ENCODE measurements at regions not wholly inside any gene's neighbourhood (a gene's known extent, or its start where the extent isn't known, plus 50 kb on each side); places are given as distances from the start of the nearest gene placed in this dataset.
"Not testable (repeated sequence)": the region's sequence is repeated elsewhere in the genome, so short reads cannot be mapped to it uniquely, and the experiment has no call there.

DNA sequence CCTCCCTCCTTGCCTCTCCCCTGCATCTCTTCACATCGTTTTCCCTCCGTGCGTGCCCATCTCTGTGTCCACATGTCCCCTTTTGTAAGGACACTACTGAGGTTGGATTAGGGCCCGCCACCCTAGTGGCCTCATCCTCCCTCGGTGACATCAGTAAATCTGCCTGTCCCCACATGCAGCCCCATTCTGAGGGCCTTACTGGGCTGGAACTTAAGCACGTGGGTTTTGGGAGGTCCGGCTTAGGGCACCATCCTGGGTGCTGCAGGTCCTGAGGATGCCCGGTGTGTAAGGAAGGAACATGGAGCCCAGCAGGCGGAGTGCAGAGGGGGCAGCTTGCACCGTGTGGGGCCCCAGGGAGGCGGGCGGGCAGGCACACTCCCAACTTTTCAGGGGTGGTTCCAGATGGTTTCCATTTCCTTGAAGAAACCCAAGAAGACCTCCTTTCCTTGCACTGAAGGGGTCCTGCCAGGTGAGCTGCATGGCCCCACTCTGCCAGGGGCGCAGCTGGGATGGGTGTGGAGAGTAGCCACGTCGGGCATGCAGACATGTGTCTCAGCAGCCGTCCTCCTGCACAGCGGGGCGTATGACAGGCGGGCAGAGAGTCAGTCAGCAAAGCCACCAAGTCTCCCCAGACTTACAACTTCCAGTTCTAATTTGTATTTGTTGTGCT is 329.9 kb downstream of the QKI start:
- DNase-seq = no peak

DNA sequence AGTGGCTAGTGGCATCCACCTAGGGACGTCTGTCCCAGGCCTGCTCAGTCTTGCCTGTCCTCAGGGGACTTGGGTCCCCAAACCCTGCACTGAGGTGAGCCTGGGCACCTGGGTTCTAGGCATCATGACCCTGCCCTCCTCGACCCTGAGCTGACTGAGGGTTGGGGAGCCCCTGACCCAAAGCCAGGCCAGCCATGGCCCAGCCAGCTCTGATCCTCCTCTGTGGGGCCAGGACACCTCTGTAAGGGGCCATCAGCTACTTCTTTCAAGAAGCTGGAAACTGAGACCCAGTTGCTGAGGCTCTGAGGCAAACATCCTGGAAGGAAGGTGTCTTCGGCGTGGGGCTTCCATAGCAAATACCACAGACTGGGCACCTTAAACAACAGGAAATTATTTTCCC is 329.3 kb downstream of the QKI start:
- no peak for DNase-seq

DNA sequence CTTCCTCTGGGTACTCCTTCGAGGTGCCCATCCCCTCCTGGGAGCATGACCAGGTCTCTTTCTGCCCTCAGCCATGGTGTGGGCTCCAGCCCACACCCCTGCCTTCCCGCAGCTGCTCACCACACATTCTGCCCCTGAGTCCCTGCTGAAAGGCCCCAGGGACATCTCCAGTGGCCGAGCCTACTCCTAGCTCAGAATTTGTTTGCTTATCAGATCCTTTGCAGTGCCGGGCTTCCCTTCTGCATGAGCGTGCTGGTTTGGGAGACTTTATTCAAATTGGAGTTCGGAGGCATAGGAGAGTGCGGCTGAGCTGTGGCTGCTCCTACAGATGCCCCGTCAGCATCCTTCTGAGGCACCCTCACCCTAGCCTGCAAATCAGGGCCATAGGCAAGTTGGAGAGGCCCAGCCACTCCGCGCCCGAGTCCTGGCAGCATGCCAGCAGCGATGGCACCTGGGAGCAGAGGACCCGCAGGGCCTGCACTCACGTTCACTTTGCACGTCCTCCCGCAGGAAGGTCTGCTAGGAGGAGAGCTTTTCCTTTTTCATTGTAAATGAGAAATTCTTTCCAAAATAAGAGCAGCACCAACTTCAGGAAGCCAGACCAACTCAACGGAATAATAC is 327.3 kb downstream of the QKI start:
- DNase-seq = no peak

- no peak for DNase-seq
Measured at GRCh38 chr6:163741342-163741741, 326.8 kb downstream of the QKI start.

DNA sequence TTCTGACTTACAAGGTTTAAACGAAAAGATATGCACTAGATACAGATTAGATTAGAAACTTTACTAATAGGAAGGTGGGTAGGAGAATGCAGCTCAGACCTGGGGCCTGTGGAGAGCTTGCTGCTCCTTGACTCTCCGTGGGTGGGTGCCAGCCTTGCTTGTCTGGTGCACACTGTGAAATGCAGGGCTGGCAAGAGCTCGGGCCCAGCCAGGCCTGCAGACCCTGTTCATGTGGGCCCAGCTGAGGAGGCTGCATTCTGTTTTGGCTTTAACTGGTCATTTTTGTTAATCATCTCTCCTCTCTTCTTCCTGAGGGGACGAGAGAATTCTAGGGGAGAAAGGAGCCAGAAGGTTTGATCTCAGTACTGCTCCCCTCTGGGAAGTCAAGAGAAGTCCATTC is 325.4 kb downstream of the QKI start:
- no peak for DNase-seq

DNA sequence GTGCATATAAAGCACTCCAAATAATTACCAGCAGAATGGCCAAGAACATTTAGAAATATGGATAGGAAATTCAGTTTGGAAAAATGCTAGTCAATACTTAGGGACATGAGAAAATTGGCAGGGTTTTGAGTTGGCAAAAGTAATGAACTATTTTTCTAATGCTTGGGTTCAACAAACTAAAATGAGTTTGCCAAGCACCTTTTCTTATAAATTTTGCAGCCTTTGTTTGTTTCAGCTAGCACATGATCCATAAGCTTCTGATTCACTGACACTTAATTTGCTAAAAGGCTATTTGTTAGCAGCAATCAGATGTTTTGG is 324.8 kb downstream of the QKI start:
- no peak for DNase-seq

DNA sequence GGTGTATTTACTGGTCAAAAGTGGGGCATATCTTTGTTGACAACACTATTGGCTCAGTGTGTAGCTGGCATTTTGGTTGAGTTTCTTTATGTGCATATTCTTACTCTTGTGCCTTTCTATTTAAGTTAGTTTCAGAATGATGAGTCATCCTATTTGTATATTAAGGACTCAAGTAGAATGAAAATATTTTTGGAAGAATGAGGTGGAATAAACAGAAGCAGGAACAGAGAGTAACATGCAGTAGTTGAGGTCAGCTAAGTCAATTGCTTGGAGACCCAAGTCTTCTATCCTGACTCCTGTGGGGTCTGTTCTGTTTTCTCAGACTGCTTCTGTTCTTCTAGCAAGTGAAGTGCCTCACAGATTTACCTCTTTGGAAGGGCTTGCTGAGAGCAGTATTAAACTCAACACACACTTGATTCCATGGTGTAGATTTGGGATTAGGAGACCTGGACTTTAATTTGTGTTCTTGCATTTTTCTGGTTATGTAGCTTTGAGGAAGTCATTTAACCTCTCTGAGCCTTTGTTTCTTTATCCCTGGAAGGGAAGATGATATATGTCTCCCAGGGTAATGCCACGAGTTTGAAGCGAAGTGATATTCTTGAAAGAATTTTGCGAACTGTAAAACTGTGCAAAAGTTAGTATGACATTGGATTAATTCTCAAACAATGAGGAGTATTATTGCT is 324.3 kb downstream of the QKI start:
- no peak for DNase-seq

- no peak for DNase-seq
Measured at GRCh38 chr6:163738304-163738703, 323.8 kb downstream of the QKI start.

DNA sequence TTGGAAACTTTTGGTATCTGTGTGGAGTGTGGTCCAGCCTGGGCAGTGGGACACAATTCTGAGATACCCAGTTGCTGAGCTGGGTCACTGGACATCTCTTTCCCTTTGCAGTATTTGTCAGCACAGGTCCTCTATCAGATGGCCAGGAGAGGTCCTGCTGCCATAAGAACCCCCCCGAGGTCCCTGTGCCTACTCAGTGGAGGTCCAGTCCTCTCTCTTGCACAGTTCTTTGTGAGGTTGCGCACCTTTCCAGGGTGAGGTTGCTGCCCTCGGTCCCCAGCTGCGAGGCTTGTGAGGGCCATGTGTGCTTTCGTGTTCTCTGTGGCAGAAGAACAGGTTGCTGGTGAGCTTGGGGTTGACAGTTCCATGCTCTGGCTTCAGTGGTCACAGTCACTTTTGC is 320.6 kb downstream of the QKI start:
- no peak for DNase-seq

GRCh38 chr6:163733061-163733460 is 318.5 kb downstream of the QKI start:
- DNase-seq = no peak

GRCh38 chr6:163732479-163732878 is 318.0 kb downstream of the QKI start:
- no peak for DNase-seq

DNA sequence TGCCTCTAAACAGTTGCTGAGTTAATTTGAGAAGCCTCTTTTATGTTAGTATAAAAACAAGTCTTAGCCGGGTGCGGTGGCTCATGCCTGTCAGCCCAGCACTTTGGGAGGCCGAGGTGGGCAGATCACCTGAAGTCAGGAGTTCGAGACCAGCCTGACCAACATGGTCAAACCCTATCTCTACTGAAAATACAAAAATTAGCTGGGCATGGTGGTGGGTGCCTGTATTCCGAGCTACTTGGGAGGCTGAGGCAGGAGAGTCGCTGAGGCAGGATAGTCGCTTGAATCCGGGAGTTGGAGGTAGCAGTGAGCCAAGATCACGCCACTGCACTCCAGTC is 317.5 kb downstream of the QKI start:
- not testable (repeated sequence) for DNase-seq

GRCh38 chr6:163731215-163732013 is 316.9 kb downstream of the QKI start:
- no peak for DNase-seq

- DNase-seq = no peak
Measured at GRCh38 chr6:163730246-163731210, 316.0 kb downstream of the QKI start.

- DNase-seq = no peak
Measured at GRCh38 chr6:163729127-163729872, 314.8 kb downstream of the QKI start.

- no peak for DNase-seq
Measured at GRCh38 chr6:163728442-163729126, 314.1 kb downstream of the QKI start.

- no peak for DNase-seq
Measured at GRCh38 chr6:163726037-163726695, 311.6 kb downstream of the QKI start.

GRCh38 chr6:163725008-163725941 is 310.8 kb downstream of the QKI start:
- no peak for DNase-seq

DNA sequence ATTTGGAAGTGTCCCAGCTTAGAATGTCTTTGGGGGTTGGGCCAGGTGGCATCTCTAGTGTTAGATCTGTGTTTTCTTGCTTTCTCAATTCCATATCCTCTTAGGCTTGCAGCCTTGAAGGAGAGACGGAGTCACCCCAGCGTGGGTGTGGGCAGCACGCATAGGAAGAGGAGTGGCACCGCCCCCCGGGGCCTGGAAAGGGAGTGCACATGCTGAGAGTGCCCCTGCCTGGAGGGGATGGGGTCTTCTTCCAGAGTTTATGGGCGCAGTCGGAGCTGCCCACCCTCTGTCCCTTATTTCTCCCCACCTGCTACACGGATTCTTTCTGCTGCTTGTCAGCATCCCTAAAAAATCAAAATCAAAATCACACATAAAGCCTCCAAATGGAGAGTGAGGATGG is 309.7 kb downstream of the QKI start:
- DNase-seq = no peak

DNA sequence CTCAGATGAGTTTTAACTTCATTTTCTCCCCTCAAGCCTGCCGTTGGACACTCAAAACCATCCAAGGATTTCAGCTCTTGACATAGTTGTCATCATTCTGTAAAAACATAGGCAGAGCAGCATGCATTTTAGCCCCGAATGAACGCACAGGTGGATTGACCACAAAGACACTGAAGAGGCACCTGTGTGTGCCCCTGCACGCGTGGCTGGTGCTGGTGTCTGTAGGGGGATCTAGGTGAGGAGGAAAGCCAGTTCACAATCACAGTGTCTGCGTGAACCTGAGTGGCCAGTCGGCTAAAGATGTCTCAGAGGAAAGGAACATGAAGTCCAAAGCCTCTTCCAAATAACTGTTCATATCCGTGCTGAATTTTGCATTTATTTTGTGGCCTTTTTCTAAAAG is 309.2 kb downstream of the QKI start:
- DNase-seq = no peak
